ENCODE measurements at regions not wholly inside any gene's neighbourhood (a gene's known extent, or its start where the extent isn't known, plus 50 kb on each side); places are given as distances from the start of the nearest gene placed in this dataset.

DNA sequence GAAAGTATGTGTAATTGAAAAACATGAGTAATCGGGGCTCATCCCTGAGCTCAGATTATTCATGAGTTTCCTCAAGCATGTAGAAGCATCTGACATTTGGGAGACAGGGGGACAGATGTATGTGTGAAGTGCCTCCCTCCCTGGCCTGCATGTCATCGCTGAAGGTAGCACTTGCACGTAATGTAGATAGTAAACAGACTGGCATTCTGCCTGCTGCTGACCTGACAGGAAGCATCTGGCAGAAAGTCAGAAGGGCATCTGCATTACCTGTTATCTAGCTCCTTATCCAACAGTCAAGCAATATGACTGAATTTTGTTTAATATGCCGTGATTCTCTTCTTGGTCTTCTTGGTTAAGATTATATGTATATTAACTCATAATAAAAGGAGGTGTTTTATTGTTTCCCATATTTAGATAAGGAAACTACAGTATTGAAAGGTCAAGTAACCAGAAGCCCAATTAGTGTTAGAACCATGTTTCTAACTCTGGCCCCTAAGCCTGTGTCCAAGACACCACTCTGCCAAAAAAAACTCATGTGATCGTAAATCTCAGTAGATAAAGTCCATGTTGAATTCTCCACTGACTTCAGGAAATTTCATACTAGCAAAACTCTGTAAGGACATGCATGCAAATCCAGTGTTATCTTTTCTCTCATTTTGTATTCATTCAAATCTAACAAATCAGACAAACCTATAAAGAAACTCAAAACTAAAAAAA, 918.1 kb upstream of the MBL2 start:
- Histone ChIP-seq H3K79me2 (ENCODE audit: insufficient read depth, low read length) (no peaks in the 10 kb centered on the region), H3K36me3 (ENCODE audit: control insufficient read depth in 1 of 2, insufficient read depth in 2 of 2, low read length in 2 of 2) (no peaks in the 10 kb centered on the region), H3K4me2 (ENCODE audit: low read length) (no peak overlapping the region), H3K9me2 (ENCODE audit: insufficient read depth) (no peaks in the 10 kb centered on the region), H3K9me3 (ENCODE audit: control insufficient read depth in 1 of 2, insufficient read depth in 1 of 2, low read depth in 1 of 2, low read length in 2 of 2) (peaks cover 3 to 15% of the 10 kb centered on the region in 2 experiments; a peak in 2 of 4 replicates), H3K27ac (ENCODE audit: low read depth, low read length) (no peak overlapping the region), H2AFZ (ENCODE audit: low read depth, low read length, poor library complexity, severe bottlenecking) (no peak overlapping the region), H3K27me3 (ENCODE audit: insufficient read depth, low read length) (no peaks in the 10 kb centered on the region), H3K4me1 (ENCODE audit: control insufficient read depth in 1 of 2, insufficient read depth in 2 of 2, low read length in 2 of 2) (no peaks in the 10 kb centered on the region), H3K4me3 (replicated peaks in 1 of 2; ENCODE audit: low read depth in 1 of 2, low read length in 2 of 2) (no peak overlapping the region), H4K20me1 (ENCODE audit: insufficient read depth) (no peaks in the 10 kb centered on the region), H3K9ac (ENCODE audit: low read length) (no peak overlapping the region)
- ChIA-PET POLR2A (no interaction called here), CTCF (no interaction called here), RAD21 (ENCODE audit: low non-redundant PET in 1 of 2, low total read pairs in 2 of 2, uncharacterized antibody in 2 of 2, unreplicated experiment in 2 of 2) (no interaction called here)
- DNase-seq (ENCODE audit: low read depth, low spot score) (no peak), ATAC-seq (no peak)
- TF ChIP-seq, protein P1, sequence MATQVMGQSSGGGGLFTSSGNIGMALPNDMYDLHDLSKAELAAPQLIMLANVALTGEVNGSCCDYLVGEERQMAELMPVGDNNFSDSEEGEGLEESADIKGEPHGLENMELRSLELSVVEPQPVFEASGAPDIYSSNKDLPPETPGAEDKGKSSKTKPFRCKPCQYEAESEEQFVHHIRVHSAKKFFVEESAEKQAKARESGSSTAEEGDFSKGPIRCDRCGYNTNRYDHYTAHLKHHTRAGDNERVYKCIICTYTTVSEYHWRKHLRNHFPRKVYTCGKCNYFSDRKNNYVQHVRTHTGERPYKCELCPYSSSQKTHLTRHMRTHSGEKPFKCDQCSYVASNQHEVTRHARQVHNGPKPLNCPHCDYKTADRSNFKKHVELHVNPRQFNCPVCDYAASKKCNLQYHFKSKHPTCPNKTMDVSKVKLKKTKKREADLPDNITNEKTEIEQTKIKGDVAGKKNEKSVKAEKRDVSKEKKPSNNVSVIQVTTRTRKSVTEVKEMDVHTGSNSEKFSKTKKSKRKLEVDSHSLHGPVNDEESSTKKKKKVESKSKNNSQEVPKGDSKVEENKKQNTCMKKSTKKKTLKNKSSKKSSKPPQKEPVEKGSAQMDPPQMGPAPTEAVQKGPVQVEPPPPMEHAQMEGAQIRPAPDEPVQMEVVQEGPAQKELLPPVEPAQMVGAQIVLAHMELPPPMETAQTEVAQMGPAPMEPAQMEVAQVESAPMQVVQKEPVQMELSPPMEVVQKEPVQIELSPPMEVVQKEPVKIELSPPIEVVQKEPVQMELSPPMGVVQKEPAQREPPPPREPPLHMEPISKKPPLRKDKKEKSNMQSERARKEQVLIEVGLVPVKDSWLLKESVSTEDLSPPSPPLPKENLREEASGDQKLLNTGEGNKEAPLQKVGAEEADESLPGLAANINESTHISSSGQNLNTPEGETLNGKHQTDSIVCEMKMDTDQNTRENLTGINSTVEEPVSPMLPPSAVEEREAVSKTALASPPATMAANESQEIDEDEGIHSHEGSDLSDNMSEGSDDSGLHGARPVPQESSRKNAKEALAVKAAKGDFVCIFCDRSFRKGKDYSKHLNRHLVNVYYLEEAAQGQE (IDR thresholded peaks at IDR 0.05; ENCODE audit: low read depth), result no peak
- TF ChIP-seq ZNF274 (IDR thresholded peaks at IDR 0.05; ENCODE audit: low read depth, low read length) (no peak), EZH2 (IDR thresholded peaks at IDR 0.05) (no peak), POLR2AphosphoS5 (IDR thresholded peaks at IDR 0.05; ENCODE audit: low read depth, low read length) (no peak), ELF1 (IDR thresholded peaks at IDR 0.05; ENCODE audit: borderline replicate concordance, low read depth) (no peak)
- TF ChIP-seq, protein P2, sequence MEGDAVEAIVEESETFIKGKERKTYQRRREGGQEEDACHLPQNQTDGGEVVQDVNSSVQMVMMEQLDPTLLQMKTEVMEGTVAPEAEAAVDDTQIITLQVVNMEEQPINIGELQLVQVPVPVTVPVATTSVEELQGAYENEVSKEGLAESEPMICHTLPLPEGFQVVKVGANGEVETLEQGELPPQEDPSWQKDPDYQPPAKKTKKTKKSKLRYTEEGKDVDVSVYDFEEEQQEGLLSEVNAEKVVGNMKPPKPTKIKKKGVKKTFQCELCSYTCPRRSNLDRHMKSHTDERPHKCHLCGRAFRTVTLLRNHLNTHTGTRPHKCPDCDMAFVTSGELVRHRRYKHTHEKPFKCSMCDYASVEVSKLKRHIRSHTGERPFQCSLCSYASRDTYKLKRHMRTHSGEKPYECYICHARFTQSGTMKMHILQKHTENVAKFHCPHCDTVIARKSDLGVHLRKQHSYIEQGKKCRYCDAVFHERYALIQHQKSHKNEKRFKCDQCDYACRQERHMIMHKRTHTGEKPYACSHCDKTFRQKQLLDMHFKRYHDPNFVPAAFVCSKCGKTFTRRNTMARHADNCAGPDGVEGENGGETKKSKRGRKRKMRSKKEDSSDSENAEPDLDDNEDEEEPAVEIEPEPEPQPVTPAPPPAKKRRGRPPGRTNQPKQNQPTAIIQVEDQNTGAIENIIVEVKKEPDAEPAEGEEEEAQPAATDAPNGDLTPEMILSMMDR (IDR thresholded peaks at IDR 0.05 in 2 of 3, conservative IDR thresholded peaks at IDR 0.05 in 1 of 3; ENCODE audit: borderline replicate concordance in 1 of 3, insufficient read depth in 1 of 3, low read depth in 2 of 3, low read length in 2 of 3), result no peak
- intact Hi-C loops (cut with micrococcal nuclease), result no loop called here
- no TSS peak for BruUV-seq (replicated peaks)
